Loucy (cell line): ENCODE measurements at regions not wholly inside any gene's neighbourhood (a gene's known extent, or its start where the extent isn't known, plus 50 kb on each side); places are given as distances from the start of the nearest gene placed in this dataset.

Experiments
- H2AFZ ChIP-seq: fragments of 200-600 bp; sonication (generic); 2 replicates; pipeline ENCODE4 v1.6.0; 2016; ENCODE audit warnings: antibody characterized with exemption, mild to moderate bottlenecking, low read length, moderate library complexity
- H3F3A ChIP-seq: fragments of 200-600 bp; 2 replicates; pipeline ENCODE4 v1.6.0; 2016; ENCODE audit warnings: antibody characterized with exemption, low read depth, mild to moderate bottlenecking
- H3K27me3 ChIP-seq: fragments of 200-600 bp; sonication (generic); 2 replicates; pipeline ENCODE4 v1.6.1; 2014; ENCODE audit warnings: low read length, mild to moderate bottlenecking; ENCODE audit not compliant: insufficient read depth, poor library complexity, severe bottlenecking
- H3K36me3 ChIP-seq: fragments of 200-600 bp; sonication (generic); 2 replicates; pipeline ENCODE4 v1.6.1; 2016; ENCODE audit warnings: low read length; ENCODE audit not compliant: insufficient read depth
- H3K4me1 ChIP-seq: fragments of 200-600 bp; sonication (generic); 2 replicates; pipeline ENCODE4 v1.5.1; 2014; ENCODE audit warnings: low read length, mild to moderate bottlenecking; ENCODE audit not compliant: insufficient read depth, poor library complexity, severe bottlenecking
- H3K4me2 ChIP-seq: fragments of 200-600 bp; sonication (generic); 2 replicates; pipeline ENCODE4 v1.6.0; 2014; ENCODE audit warnings: antibody characterized with exemption, low read length, low read depth, mild to moderate bottlenecking; ENCODE audit not compliant: poor library complexity, severe bottlenecking
- H3K4me3 ChIP-seq: fragments of 200-600 bp; sonication (generic); 2 replicates; pipeline ENCODE4 v1.5.1; 2014; ENCODE audit warnings: low read length, mild to moderate bottlenecking, mixed read lengths; ENCODE audit not compliant: poor library complexity, severe bottlenecking
- H3K79me2 ChIP-seq: fragments of 200-600 bp; sonication (generic); 2 replicates; pipeline ENCODE4 v1.6.1; 2014; ENCODE audit warnings: low read length; ENCODE audit not compliant: insufficient read depth
- H3K9ac ChIP-seq: fragments of 200-600 bp; sonication (generic); 2 replicates; pipeline ENCODE4 v1.6.0; 2014; ENCODE audit warnings: mild to moderate bottlenecking, low read depth, low read length, moderate library complexity; ENCODE audit not compliant: poor library complexity, severe bottlenecking
- H3K9me2 ChIP-seq: fragments of 200-600 bp; sonication (generic); replicated peaks from 2 replicates; pipeline ENCODE4 v1.6.1; 2016; ENCODE audit warnings: low read depth, low read length, mixed read lengths
- H3K9me3 ChIP-seq: fragments of 200-600 bp; sonication (generic); 2 replicates; pipeline ENCODE4 v1.6.1; 2014; ENCODE audit warnings: mild to moderate bottlenecking, antibody characterized with exemption, low read length, low read depth; ENCODE audit not compliant: insufficient read depth
- H4K20me1 ChIP-seq: fragments of 200-600 bp; sonication (generic); 2 replicates; pipeline ENCODE4 v1.6.0; 2014; ENCODE audit warnings: antibody characterized with exemption, low read length, mild to moderate bottlenecking; ENCODE audit not compliant: insufficient read depth, poor library complexity, severe bottlenecking
- CTCF ChIP-seq: fragments of 200-600 bp; sonication (generic); conservative IDR thresholded peaks from 2 replicates; pipeline ENCODE4 v1.5.1; 2014; ENCODE audit warnings: mild to moderate bottlenecking, antibody characterized with exemption, low read length
- EZH2phosphoT487 ChIP-seq: fragments of 200-600 bp; IDR thresholded peaks from 2 replicates; pipeline ENCODE4 v1.6.1; 2018; ENCODE audit warnings: antibody characterized with exemption, mild to moderate bottlenecking, moderate library complexity, borderline replicate concordance

GRCh38 chr13:44876782-44877324 lies 112.4 kb downstream of the NUFIP1 start:
- no peaks in the 10 kb centered on the region for H3K79me2 ChIP-seq
- H4K20me1 ChIP-seq: no peaks in the 10 kb centered on the region
- no peak overlapping the region for H2AFZ ChIP-seq
- H3K27me3 ChIP-seq: no peaks in the 10 kb centered on the region
- no peaks in the 10 kb centered on the region for H3K4me1 ChIP-seq
- H3K9ac ChIP-seq: no peak overlapping the region
- no peaks in the 10 kb centered on the region for H3K9me3 ChIP-seq
- H3K4me2 ChIP-seq: no peak overlapping the region
- H3F3A ChIP-seq: no peaks in the 10 kb centered on the region
- no peaks in the 10 kb centered on the region for H3K9me2 ChIP-seq
- no peaks in the 10 kb centered on the region for H3K36me3 ChIP-seq
- TF ChIP-seq EZH2phosphoT487 (no peak), CTCF (peak; percentile 40)
- H3K4me3 ChIP-seq: no peak overlapping the region

- TF ChIP-seq EZH2phosphoT487 (no peak), CTCF (no peak)
- Histone ChIP-seq H3K9me3 (no peaks in the 10 kb centered on the region), H3K36me3 (no peaks in the 10 kb centered on the region), H3K4me1 (no peaks in the 10 kb centered on the region), H3K79me2 (no peaks in the 10 kb centered on the region), H4K20me1 (no peaks in the 10 kb centered on the region), H2AFZ (no peak overlapping the region), H3K27me3 (no peaks in the 10 kb centered on the region), H3K4me2 (no peak overlapping the region), H3K4me3 (no peak overlapping the region), H3F3A (no peaks in the 10 kb centered on the region), H3K9me2 (no peaks in the 10 kb centered on the region), H3K9ac (no peak overlapping the region)
These were observed 114.2 kb downstream of the NUFIP1 start for GRCh38 chr13:44874886-44875630.

- TF ChIP-seq CTCF (no peak), EZH2phosphoT487 (no peak)
- Histone ChIP-seq H3K36me3 (no peaks in the 10 kb centered on the region), H3F3A (no peaks in the 10 kb centered on the region), H3K9me3 (no peaks in the 10 kb centered on the region), H3K9me2 (no peaks in the 10 kb centered on the region), H3K27me3 (no peaks in the 10 kb centered on the region), H3K79me2 (no peaks in the 10 kb centered on the region), H3K4me2 (no peak overlapping the region), H4K20me1 (no peaks in the 10 kb centered on the region), H3K4me1 (no peaks in the 10 kb centered on the region), H2AFZ (no peak overlapping the region), H3K4me3 (no peak overlapping the region), H3K9ac (no peak overlapping the region)
These were observed 115.1 kb downstream of the NUFIP1 start for GRCh38 chr13:44874176-44874575.
